Neuronal stem cell (in vitro differentiated cells): ENCODE measurements at regions not wholly inside any gene's neighbourhood (a gene's known extent, or its start where the extent isn't known, plus 50 kb on each side); places are given as distances from the start of the nearest gene placed in this dataset.

Experiments used
- DNase-seq: peaks from one replicate; pipeline ENCODE4 v3.0.0-alpha.2; 2013; ENCODE audit warnings: low spot score
- H2AFZ ChIP-seq: one replicate; pipeline ENCODE4 v1.6.1; 2013; ENCODE audit warnings: mild to moderate bottlenecking, low read length, inconsistent platforms
- H2AK5ac ChIP-seq: 2 replicates; pipeline ENCODE4 v1.6.1; 2013; ENCODE audit warnings: low read depth, mild to moderate bottlenecking, inconsistent platforms, low read length, moderate library complexity, mixed read lengths
- H2BK120ac ChIP-seq: 2 replicates; pipeline ENCODE4 v1.6.1; 2013; ENCODE audit warnings: low read depth, mild to moderate bottlenecking, inconsistent platforms, low read length, moderate library complexity, mixed read lengths
- H2BK12ac ChIP-seq: one replicate; pipeline ENCODE4 v1.6.1; 2013; ENCODE audit warnings: low read length, inconsistent platforms
- H2BK15ac ChIP-seq: 2 replicates; pipeline ENCODE4 v1.6.1; 2013; ENCODE audit warnings: mild to moderate bottlenecking, low read length, inconsistent platforms, mixed read lengths
- H2BK5ac ChIP-seq: one replicate; pipeline ENCODE4 v1.6.1; 2013; ENCODE audit warnings: inconsistent platforms, mild to moderate bottlenecking, low read length, moderate library complexity
- H3K14ac ChIP-seq: one replicate; pipeline ENCODE4 v1.6.1; 2013; ENCODE audit warnings: low read length, inconsistent platforms
- H3K18ac ChIP-seq: 2 replicates; pipeline ENCODE4 v1.6.1; 2013; ENCODE audit warnings: low read length, inconsistent platforms
- H3K23ac ChIP-seq: 2 replicates; pipeline ENCODE4 v1.6.1; 2013; ENCODE audit warnings: low read depth, mild to moderate bottlenecking, mixed read lengths, low read length, inconsistent platforms; ENCODE audit not compliant: poor library complexity
- H3K27ac ChIP-seq: replicated peaks from 3 replicates; pipeline ENCODE4 v1.5.1; 2013; ENCODE audit warnings: low read length, inconsistent platforms
- H3K27me3 ChIP-seq, 3 experiments: 2 replicates each; pipeline ENCODE4 v1.6.1; 2013; ENCODE audit warnings: low read length in 3 of 3, mild to moderate bottlenecking in 2 of 3, inconsistent platforms in 1 of 3, low read depth in 1 of 3, mixed read lengths in 1 of 3, moderate library complexity in 1 of 3; ENCODE audit not compliant: control insufficient read depth in 3 of 3, insufficient read depth in 3 of 3
- H3K36me3 ChIP-seq, 2 donors: replicated peaks in 1 of 2; 2 replicates each; pipeline ENCODE4 v1.6.1; 2013; ENCODE audit warnings: low read length in 2 of 2; ENCODE audit not compliant: control insufficient read depth in 2 of 2, insufficient read depth in 2 of 2
- H3K4ac ChIP-seq: 2 replicates; pipeline ENCODE4 v1.6.1; 2013; ENCODE audit warnings: inconsistent platforms, mild to moderate bottlenecking, low read length, moderate library complexity
- H3K4me1 ChIP-seq, 2 donors: 1 replicate in 1 of 2; 2 replicates in 1 of 2; pipeline ENCODE4 v1.6.1; 2013; ENCODE audit warnings: low read length in 2 of 2, low read depth in 1 of 2; ENCODE audit not compliant: control insufficient read depth in 2 of 2, insufficient read depth in 1 of 2
- H3K4me2 ChIP-seq: one replicate; pipeline ENCODE4 v1.6.1; 2013; ENCODE audit warnings: mild to moderate bottlenecking, low read length, inconsistent platforms; ENCODE audit not compliant: insufficient read depth, poor library complexity, severe bottlenecking
- H3K4me3 ChIP-seq, 2 donors: 2 replicates each; pipeline ENCODE4 v1.5.1; 2013; ENCODE audit warnings: low read length in 2 of 2, mild to moderate bottlenecking in 2 of 2, inconsistent platforms in 1 of 2, moderate library complexity in 1 of 2
- H3K79me1 ChIP-seq: one replicate; pipeline ENCODE4 v1.6.1; 2013; ENCODE audit warnings: low read depth, mild to moderate bottlenecking, inconsistent platforms, low read length, moderate library complexity
- H3K9ac ChIP-seq: one replicate; pipeline ENCODE4 v1.6.1; 2013; ENCODE audit warnings: mild to moderate bottlenecking, low read depth, low read length, inconsistent platforms; ENCODE audit not compliant: poor library complexity
- H3K9me3 ChIP-seq, 2 donors: replicated peaks in 1 of 2; 2 replicates each; pipeline versions ENCODE3 to v1.6.1; 2013; ENCODE audit warnings: low read length in 2 of 2, mild to moderate bottlenecking in 2 of 2, inconsistent platforms in 1 of 2, low read depth in 1 of 2, mixed read lengths in 1 of 2, moderate library complexity in 1 of 2; ENCODE audit not compliant: control insufficient read depth in 2 of 2, insufficient read depth in 1 of 2
- H4K8ac ChIP-seq: one replicate; pipeline ENCODE4 v1.6.1; 2013; ENCODE audit warnings: low read depth, mild to moderate bottlenecking, inconsistent platforms, low read length, moderate library complexity
- H4K91ac ChIP-seq: one replicate; pipeline ENCODE4 v1.6.1; 2013; ENCODE audit warnings: low read length, low read depth, mild to moderate bottlenecking, inconsistent platforms; ENCODE audit not compliant: poor library complexity
- WGBS, 2 donors: extraction: QIAGEN DNeasy Blood & Tissue Kit; methylation state at CpG; one replicate each; pipeline ENCODE4 v1.1.7; 2013; ENCODE audit warnings: missing lambda C conversion rate in 2 of 2, mixed read lengths in 1 of 2; ENCODE audit not compliant: insufficient read length in 2 of 2, insufficient replicate concordance in 1 of 2; ENCODE audit errors: extremely low coverage in 2 of 2; 5-methylcytosine and 5-hydroxymethylcytosine counted together

- Histone ChIP-seq H3K9me3 (no peaks in the 10 kb centered on the region), H3K9ac (no peak overlapping the region), H3K4me1 (no peaks in the 10 kb centered on the region), H2AFZ (no peak overlapping the region), H2BK12ac (no peak overlapping the region), H2BK120ac (no peak overlapping the region), H3K4me2 (no peak overlapping the region), H2AK5ac (no peak overlapping the region), H3K36me3 (no peaks in the 10 kb centered on the region), H3K18ac (no peak overlapping the region), H3K27ac (no peak overlapping the region), H3K4me3 (no peak overlapping the region), H3K27me3 (no peaks in the 10 kb centered on the region), H3K23ac (no peak overlapping the region), H3K4ac (no peak overlapping the region), H4K91ac (no peak overlapping the region), H4K8ac (no peak overlapping the region), H2BK5ac (no peak overlapping the region), H2BK15ac (no peak overlapping the region), H3K79me1 (no peaks in the 10 kb centered on the region), H3K14ac (no peak overlapping the region)
- no peak for DNase-seq
- WGBS, 2 donors, result no CpG with 5 or more reads among the region's 2 CpGs
Measured at GRCh38 chr10:85508159-85508558, 858.4 kb downstream of the GRID1 start.

GRCh38 chr10:85510682-85511081, 855.9 kb downstream of the GRID1 start:
- Histone ChIP-seq H2BK5ac (no peak overlapping the region), H3K27me3 (no peaks in the 10 kb centered on the region), H2BK12ac (no peak overlapping the region), H3K4me1 (peaks cover 0 to 3% of the 10 kb centered on the region in 2 donors), H3K9me3 (no peaks in the 10 kb centered on the region), H3K4ac (no peak overlapping the region), H2BK15ac (no peak overlapping the region), H3K4me2 (no peak overlapping the region), H4K91ac (no peak overlapping the region), H4K8ac (no peak overlapping the region), H2AFZ (no peak overlapping the region), H2AK5ac (no peak overlapping the region), H3K36me3 (no peaks in the 10 kb centered on the region), H3K27ac (no peak overlapping the region), H3K23ac (no peak overlapping the region), H3K79me1 (no peaks in the 10 kb centered on the region), H3K14ac (no peak overlapping the region), H3K4me3 (no peak overlapping the region), H2BK120ac (no peak overlapping the region), H3K9ac (no peak overlapping the region), H3K18ac (no peak overlapping the region)
- DNase-seq, result no peak
- no CpG with 5 or more reads among the region's 5 CpGs for WGBS, 2 donors

DNA sequence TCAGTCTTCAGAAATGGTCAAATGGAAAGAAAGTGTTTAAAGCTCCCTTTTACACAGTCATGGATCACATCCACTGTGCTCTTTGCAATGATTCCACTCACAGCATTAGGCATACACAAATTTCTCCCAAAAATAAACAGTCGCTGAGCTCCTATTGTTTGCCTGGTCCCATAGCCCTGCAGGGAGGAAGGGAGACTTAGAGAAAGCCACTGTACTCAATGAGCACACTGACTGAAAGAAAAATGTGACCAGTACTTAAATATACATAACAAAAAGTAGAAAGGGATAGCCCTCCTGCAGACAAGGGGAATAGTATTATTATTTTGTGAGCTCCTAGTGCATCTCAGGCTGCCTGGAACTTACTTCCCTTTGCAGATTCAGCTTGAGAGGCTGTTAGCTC, 853.2 kb downstream of the GRID1 start:
- Histone ChIP-seq H4K91ac (no peak overlapping the region), H2AFZ (no peak overlapping the region), H3K9ac (no peak overlapping the region), H2BK120ac (no peak overlapping the region), H3K4me1 (peaks cover 0 to 3% of the 10 kb centered on the region in 2 donors), H2AK5ac (no peak overlapping the region), H3K27ac (no peak overlapping the region), H2BK15ac (no peak overlapping the region), H2BK5ac (no peak overlapping the region), H2BK12ac (no peak overlapping the region), H3K9me3 (no peaks in the 10 kb centered on the region), H3K23ac (no peak overlapping the region), H3K4ac (no peak overlapping the region), H3K18ac (no peak overlapping the region), H3K14ac (no peak overlapping the region), H3K4me2 (no peak overlapping the region), H3K27me3 (no peaks in the 10 kb centered on the region), H3K79me1 (no peaks in the 10 kb centered on the region), H3K4me3 (no peak overlapping the region), H4K8ac (no peak overlapping the region), H3K36me3 (no peaks in the 10 kb centered on the region)
- no peak for DNase-seq
- no CpG with 5 or more reads among the region's 1 CpG for WGBS, 2 donors

DNA sequence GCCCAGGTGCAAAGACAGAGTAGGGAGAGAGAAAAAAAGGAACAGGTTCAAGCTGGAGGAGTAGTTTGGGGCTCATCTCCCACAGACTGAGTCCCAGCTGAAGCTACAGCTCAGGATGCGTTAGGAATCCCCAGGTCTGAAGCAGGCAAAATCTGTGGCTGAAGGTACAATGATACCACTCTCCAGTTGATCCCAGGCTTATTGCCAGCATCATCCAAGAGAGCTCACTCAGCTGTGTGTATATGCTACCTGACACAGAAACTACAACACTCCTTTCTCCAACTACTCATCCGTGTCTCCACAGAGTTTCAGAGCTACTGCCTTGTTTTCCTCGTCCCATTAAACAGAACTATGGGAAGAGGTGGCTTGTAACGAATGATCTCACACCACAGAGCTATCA, 851.3 kb downstream of the GRID1 start:
- WGBS, 2 donors, result no CpG with 5 or more reads among the region's 4 CpGs

More for the DNA sequence above, 851.3 kb downstream of the GRID1 start:
- H3K36me3 ChIP-seq, result no peaks in the 10 kb centered on the region
- no peak overlapping the region for H2BK5ac ChIP-seq
- no peak overlapping the region for H4K8ac ChIP-seq
- no peak overlapping the region for H2AFZ ChIP-seq
- H2BK15ac ChIP-seq, result no peak overlapping the region
- H3K4me2 ChIP-seq, result no peak overlapping the region
- H3K23ac ChIP-seq, result no peak overlapping the region
- no peak overlapping the region for H3K18ac ChIP-seq
- H3K9me3 ChIP-seq, result no peaks in the 10 kb centered on the region
- no peak for DNase-seq
- H3K14ac ChIP-seq, result no peak overlapping the region
- no peak overlapping the region for H2BK120ac ChIP-seq
- H3K4me1 ChIP-seq, result peaks cover 0 to 3% of the 10 kb centered on the region in 2 donors
- H3K27me3 ChIP-seq, result no peaks in the 10 kb centered on the region
- no peak overlapping the region for H2BK12ac ChIP-seq
- H3K4ac ChIP-seq, result no peak overlapping the region
- no peak overlapping the region for H4K91ac ChIP-seq
- no peak overlapping the region for H3K4me3 ChIP-seq
- H3K9ac ChIP-seq, result no peak overlapping the region
- no peaks in the 10 kb centered on the region for H3K79me1 ChIP-seq
- H2AK5ac ChIP-seq, result no peak overlapping the region
- no peak overlapping the region for H3K27ac ChIP-seq
